Lower leg skin (tissue), 4 donors: ENCODE measurements at regions not wholly inside any gene's neighbourhood (a gene's known extent, or its start where the extent isn't known, plus 50 kb on each side); places are given as distances from the start of the nearest gene placed in this dataset.

ENCODE experiments used
- DNase-seq, 2 donors: peaks; one replicate each; pipeline ENCODE4 v3.0.0-alpha.2; 2019; ENCODE audit warnings: low spot score in 2 of 2
- H3K4me3 ChIP-seq: fragments of 200-600 bp; sonication (generic); 2 replicates; pipeline ENCODE4 v1.5.1; 2017; ENCODE audit warnings: mild to moderate bottlenecking, low read depth; ENCODE audit not compliant: poor library complexity, severe bottlenecking
- POLR2A ChIP-seq, 2 donors: fragments of 450-650 bp; IDR thresholded peaks; one replicate each; pipeline ENCODE4 v1.6.1; 2016 to 2017; ENCODE audit warnings: antibody characterized with exemption in 2 of 2, mild to moderate bottlenecking in 1 of 2, moderate library complexity in 1 of 2
- WGBS, 2 donors: methylation state at CpG; one replicate each; pipeline ENCODE4 v1.1.5; 2018; 5-methylcytosine and 5-hydroxymethylcytosine counted together
- intact Hi-C: fragments of 100-400 bp; cut with DNase I; formaldehyde crosslinking; loops from one replicate; pipeline ENCODE4 v1.15.0; 2023; ENCODE audit warnings: low total_unique reads
- TF ChIP-seq, protein P1 (sequence below), 3 donors: fragments of 450-650 bp; IDR thresholded peaks; one replicate each; pipeline ENCODE4 v1.5.1; 2016; ENCODE audit warnings: antibody characterized with exemption in 3 of 3, mild to moderate bottlenecking in 3 of 3, moderate library complexity in 2 of 3

DNA sequence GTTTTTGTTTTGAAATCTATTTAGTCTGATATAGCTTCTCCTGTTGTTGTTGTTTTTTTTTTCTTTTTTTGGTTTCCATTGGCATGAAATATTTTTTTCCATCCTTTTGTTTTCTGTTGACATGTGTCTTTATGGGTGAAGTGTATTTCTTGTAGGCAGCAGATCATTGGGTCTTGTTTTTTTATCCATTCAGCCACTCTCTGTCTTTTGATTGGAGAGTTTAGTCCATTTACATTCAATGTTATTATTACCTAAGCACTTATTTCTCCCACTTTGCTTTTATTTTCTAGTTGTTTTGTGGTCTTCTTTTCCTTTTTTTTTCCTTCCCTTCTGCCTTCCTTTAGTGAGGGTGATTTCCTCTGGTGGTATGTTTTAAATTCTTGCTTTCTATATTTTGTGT, 193.6 kb upstream of the TMEM260 start:
- TF ChIP-seq POLR2A (IDR thresholded peaks at IDR 0.05), result no peak
- TF ChIP-seq, protein P1, sequence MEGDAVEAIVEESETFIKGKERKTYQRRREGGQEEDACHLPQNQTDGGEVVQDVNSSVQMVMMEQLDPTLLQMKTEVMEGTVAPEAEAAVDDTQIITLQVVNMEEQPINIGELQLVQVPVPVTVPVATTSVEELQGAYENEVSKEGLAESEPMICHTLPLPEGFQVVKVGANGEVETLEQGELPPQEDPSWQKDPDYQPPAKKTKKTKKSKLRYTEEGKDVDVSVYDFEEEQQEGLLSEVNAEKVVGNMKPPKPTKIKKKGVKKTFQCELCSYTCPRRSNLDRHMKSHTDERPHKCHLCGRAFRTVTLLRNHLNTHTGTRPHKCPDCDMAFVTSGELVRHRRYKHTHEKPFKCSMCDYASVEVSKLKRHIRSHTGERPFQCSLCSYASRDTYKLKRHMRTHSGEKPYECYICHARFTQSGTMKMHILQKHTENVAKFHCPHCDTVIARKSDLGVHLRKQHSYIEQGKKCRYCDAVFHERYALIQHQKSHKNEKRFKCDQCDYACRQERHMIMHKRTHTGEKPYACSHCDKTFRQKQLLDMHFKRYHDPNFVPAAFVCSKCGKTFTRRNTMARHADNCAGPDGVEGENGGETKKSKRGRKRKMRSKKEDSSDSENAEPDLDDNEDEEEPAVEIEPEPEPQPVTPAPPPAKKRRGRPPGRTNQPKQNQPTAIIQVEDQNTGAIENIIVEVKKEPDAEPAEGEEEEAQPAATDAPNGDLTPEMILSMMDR (IDR thresholded peaks at IDR 0.05), result no peak
- no peak overlapping the region for H3K4me3 ChIP-seq
- intact Hi-C loops, result no loop called here
- no peak for DNase-seq

DNA sequence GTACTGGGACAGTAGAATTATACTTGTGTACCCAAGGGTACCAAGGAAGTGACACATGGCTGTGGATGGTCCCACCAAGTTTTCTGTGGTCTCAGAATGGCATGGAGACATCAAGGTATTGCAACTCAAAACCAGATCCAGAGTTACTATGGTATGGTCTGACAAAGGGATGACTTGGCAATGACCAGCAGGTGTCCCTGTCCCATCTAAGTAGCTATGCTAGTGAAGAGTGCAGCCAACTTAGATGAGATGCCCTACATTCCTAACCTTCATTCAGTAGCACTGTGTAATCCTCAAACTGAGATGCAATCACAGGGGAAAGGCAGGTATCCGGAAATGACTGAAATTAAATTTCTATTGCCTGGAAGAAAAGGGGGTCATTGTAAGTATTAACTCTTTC, 188.7 kb upstream of the TMEM260 start:
- H3K4me3 ChIP-seq, result no peak overlapping the region
- no peak for DNase-seq
- WGBS, 2 donors, result 81 to 86% methylated on average over 1 of the region's 1 CpG
- TF ChIP-seq POLR2A (IDR thresholded peaks at IDR 0.05), result no peak
- intact Hi-C loops, result no loop called here

DNA sequence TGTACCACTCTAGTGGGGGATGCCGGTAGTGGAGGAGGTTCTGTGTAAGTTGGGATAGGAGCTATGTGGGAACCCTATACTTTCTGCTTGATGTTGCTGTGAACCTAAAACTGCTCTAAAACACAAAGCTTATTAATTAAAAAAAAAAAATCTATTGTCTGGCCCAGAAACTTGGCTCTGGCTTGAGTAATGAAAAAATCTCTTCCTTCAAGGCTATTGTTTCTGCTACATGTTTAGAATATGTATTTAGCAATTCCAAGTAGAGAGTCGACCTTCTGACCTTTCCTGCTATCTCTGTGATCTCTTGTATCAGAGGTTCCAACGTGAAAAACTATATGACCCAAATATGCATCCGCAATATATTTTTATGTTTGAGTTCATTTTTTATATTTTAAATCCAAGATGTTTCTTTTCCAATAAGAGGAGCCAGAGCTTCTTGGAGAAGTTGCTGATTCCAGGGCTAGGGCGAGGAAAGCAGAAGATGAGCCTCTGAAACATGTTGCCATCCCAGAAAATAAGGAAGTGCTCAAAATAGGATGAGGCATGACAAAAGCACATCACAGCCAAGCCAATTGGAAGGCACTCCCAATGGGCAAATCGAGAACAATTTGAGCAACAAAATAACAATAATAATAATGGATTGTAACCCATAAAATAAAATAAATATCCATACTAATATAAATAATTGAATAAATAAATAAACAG, 184.6 kb upstream of the TMEM260 start:
- WGBS, 2 donors, result 67 to 76% methylated on average over 6 of the region's 6 CpGs
- no peak overlapping the region for H3K4me3 ChIP-seq
- intact Hi-C loops, result no loop called here
- DNase-seq, result no peak
- TF ChIP-seq POLR2A (IDR thresholded peaks at IDR 0.05), result no peak

DNA sequence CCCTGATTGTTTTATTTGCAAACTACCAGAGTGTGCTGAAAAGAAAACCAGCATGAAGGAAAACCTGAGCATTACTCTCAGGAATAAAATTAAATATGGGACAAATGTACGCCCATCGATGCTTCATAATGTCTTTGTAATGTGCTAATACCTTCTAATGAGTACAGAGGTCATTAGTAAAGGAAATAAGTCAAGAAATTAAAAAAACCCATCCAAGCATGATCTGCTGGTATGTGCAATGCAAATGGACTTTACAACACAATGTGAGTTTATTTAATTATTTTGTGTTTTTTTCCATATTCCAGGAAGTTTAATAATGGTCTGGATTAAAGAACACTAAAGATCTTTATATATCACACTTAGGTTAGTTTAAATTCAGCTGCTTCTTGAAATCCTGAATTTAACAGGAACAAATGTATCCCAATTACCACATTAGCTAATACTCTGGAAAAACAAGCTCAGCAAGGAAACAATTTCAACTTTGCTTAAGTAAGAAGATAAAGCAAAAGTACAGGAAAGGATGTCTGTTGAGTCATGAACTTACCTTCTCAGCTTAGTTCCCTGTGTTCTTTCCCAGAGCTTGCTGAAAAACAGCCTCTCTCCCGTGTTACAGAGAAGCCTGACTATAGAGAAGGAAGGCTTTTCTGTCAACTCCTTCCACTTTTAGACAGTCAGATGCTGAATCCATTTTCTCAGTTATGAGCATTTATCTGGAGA, 179.3 kb upstream of the TMEM260 start:
- intact Hi-C loops, result no loop called here
- TF ChIP-seq, protein P1 (IDR thresholded peaks at IDR 0.05), result no peak
- TF ChIP-seq POLR2A (IDR thresholded peaks at IDR 0.05), result no peak
- no peak for DNase-seq
- 50 to 89% methylated on average over 3 of the region's 3 CpGs for WGBS, 2 donors
- H3K4me3 ChIP-seq, result no peak overlapping the region

DNA sequence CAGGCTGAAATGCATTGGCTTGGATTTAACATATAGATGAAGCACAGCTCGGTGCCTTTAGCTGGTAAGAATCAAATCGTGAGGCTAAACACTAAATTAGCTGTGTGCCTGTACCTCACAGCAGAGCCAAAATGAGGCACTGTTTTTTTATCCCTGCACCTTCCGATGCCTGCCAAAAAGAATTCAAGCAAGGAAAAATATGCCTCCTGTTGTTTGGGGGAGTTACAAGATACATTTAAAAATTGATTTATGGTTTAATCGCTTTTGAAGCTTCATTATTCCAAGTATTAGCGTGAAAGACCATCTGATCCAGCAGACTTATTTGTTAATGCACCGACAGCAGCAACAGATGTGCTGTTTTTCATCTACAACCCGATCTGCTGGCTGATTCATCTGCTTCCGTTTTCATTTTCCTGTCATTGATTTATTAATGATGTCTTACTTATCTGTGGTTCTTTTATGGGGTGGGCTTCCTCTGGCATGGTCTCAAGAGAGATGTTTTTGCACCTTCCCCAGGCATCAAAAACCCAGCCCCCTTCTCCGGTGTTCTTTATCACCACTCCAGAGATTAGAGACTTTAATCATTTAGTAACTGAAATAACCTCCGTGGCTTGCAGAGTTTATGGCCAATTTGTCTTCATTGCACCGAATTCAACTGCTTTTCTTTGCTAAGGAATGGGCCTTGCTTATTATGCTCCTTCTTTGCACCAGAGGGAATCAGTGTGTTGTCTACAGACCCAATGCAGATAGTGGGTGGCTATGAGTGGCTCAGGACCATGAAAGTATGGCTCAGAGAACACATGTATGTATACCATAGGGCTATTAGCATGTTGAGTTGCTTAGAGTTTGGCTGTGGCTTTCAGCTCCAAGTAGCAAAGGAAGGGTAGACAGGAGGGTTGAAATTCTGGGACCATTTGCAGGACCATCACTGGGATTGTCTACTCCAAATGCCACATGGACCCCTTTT, 166.8 kb upstream of the TMEM260 start:
- DNase-seq, result no peak
- 21 to 24% methylated on average over 11 of the region's 11 CpGs for WGBS, 2 donors
- TF ChIP-seq POLR2A (IDR thresholded peaks at IDR 0.05), result no peak
- TF ChIP-seq, protein P1 (IDR thresholded peaks at IDR 0.05), result no peak
- no peak overlapping the region for H3K4me3 ChIP-seq
- intact Hi-C loops, result no loop called here

DNA sequence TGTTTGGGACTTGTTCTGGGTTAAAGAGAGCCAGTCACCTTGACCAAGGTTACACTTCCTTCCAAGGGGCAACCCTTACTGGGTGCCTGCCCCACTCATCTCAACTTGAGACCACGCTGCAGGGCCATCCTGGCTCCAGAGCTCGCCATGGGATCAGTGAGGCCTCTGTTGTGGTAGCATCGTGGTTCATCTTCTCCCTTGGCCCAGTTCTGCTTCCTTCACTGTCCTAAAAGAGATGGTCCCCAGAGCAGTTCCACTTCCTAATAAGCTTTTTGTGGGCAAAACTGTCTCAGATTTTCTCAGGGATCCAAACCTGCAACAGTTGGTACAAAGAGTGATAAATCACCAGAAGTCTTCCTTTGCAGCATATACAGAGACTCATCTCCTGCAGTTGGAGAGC, 165.9 kb upstream of the TMEM260 start:
- intact Hi-C loops, result no loop called here
- TF ChIP-seq POLR2A (IDR thresholded peaks at IDR 0.05), result no peak
- TF ChIP-seq, protein P1 (IDR thresholded peaks at IDR 0.05), result no peak
- DNase-seq, result no peak
- 88 to 98% methylated on average over 3 of the region's 3 CpGs for whole genome bisulfite sequencing, 2 donors
- no peak overlapping the region for H3K4me3 ChIP-seq
